WTC11 (cell line): ENCODE measurements at regions not wholly inside any gene's neighbourhood (a gene's known extent, or its start where the extent isn't known, plus 50 kb on each side); places are given as distances from the start of the nearest gene placed in this dataset.

Experiments
- ATAC-seq: fragments of 200-7000 bp; cut with Tn5 transposase; 2 replicates; pipeline ENCODE4 v1.10.0; 2021; ENCODE audit warnings: mild to moderate bottlenecking, moderate library complexity
- CTCF ChIA-PET: fragments of 300-600 bp; sonication (Branson Sonifier 250); formaldehyde crosslinking; loops from one replicate; lab custom pipeline; 2021; ENCODE audit warnings: antibody characterized with exemption; lab: Charles Lee
- POLR2A ChIA-PET: fragments of 350-600 bp; sonication (Branson Sonifier 250); formaldehyde crosslinking; loops from one replicate; lab custom pipeline; 2021; ENCODE audit warnings: antibody characterized with exemption; lab: Charles Lee
- DNase-seq: peaks from one replicate; pipeline ENCODE4 v3.0.0; 2021; ENCODE audit warnings: low spot score
- H3K27ac Mint-ChIP-seq: 2 replicates; pipeline ENCODE4 v1.8.0; 2021; ENCODE audit warnings: mixed read lengths
- H3K27me3 Mint-ChIP-seq: 2 replicates; pipeline ENCODE4 v1.8.0; 2021; ENCODE audit warnings: low read depth, mild to moderate bottlenecking, moderate library complexity, mixed read lengths
- H3K36me3 Mint-ChIP-seq: 2 replicates; pipeline ENCODE4 v1.8.0; 2021; ENCODE audit warnings: mixed read lengths
- H3K4me1 Mint-ChIP-seq: 2 replicates; pipeline ENCODE4 v1.8.0; 2022; ENCODE audit warnings: mixed read lengths
- H3K4me3 Mint-ChIP-seq: 2 replicates; pipeline ENCODE4 v1.8.0; 2021; ENCODE audit warnings: mild to moderate bottlenecking, moderate library complexity, mixed read lengths
- H3K9me3 Mint-ChIP-seq: 2 replicates; pipeline ENCODE4 v1.8.0; 2021; ENCODE audit warnings: mixed read lengths
- AFF4 ChIP-seq: sonication (generic); formaldehyde crosslinking; IDR thresholded peaks from 2 replicates; pipeline ENCODE4 v1.8.1; 2023; ENCODE audit warnings: mild to moderate bottlenecking, missing genetic modification reagents, borderline replicate concordance
- ARID4B ChIP-seq: sonication (generic); formaldehyde crosslinking; IDR thresholded peaks from 2 replicates; pipeline ENCODE4 v1.8.0; 2023; ENCODE audit warnings: missing genetic modification reagents, mild to moderate bottlenecking, borderline replicate concordance
- ATF1 ChIP-seq: sonication (generic); formaldehyde crosslinking; IDR thresholded peaks from 2 replicates; pipeline ENCODE4 v1.8.1; 2023; ENCODE audit warnings: mild to moderate bottlenecking, moderate library complexity, missing genetic modification reagents
- CBFB ChIP-seq: sonication (generic); formaldehyde crosslinking; IDR thresholded peaks from 2 replicates; pipeline ENCODE4 v1.8.1; 2022; ENCODE audit warnings: mild to moderate bottlenecking, low read depth, missing genetic modification reagents
- CTCF ChIP-seq: fragments of 200-600 bp; IDR thresholded peaks from 2 replicates; pipeline ENCODE4 v1.8.0; 2022; ENCODE audit warnings: antibody characterized with exemption
- E2F1 ChIP-seq: sonication (generic); formaldehyde crosslinking; IDR thresholded peaks from 2 replicates; pipeline ENCODE4 v1.8.0; 2022; ENCODE audit warnings: mild to moderate bottlenecking, missing genetic modification reagents
- ETV6 ChIP-seq: sonication (generic); formaldehyde crosslinking; IDR thresholded peaks from 2 replicates; pipeline ENCODE4 v1.8.1; 2022; ENCODE audit warnings: mild to moderate bottlenecking, missing genetic modification reagents
- GRHL2 ChIP-seq: fragments of 250-450 bp; sonication (Bioruptor Pico); IDR thresholded peaks from 2 replicates; pipeline ENCODE4 v1.8.0; 2022; ENCODE audit warnings: mild to moderate bottlenecking, moderate library complexity; ENCODE audit not compliant: insufficient replicate concordance, severe bottlenecking
- IRF1 ChIP-seq: sonication (generic); formaldehyde crosslinking; IDR thresholded peaks from 2 replicates; pipeline ENCODE4 v1.8.0; 2023; ENCODE audit warnings: missing genetic modification reagents
- IRF2 ChIP-seq: sonication (generic); formaldehyde crosslinking; IDR thresholded peaks from 2 replicates; pipeline ENCODE4 v1.8.0; 2022; ENCODE audit warnings: low read depth, missing genetic modification reagents, borderline replicate concordance
- PRDM15 ChIP-seq: sonication (generic); formaldehyde crosslinking; IDR thresholded peaks from 2 replicates; pipeline ENCODE4 v1.8.0; 2022; ENCODE audit warnings: missing genetic modification reagents
- TEAD1 ChIP-seq: sonication (generic); formaldehyde crosslinking; IDR thresholded peaks from 2 replicates; pipeline ENCODE4 v1.8.0; 2022; ENCODE audit warnings: mild to moderate bottlenecking, missing genetic modification reagents
- TEAD4 ChIP-seq: sonication (generic); formaldehyde crosslinking; IDR thresholded peaks from 2 replicates; pipeline ENCODE4 v1.8.0; 2022; ENCODE audit warnings: mild to moderate bottlenecking, missing genetic modification reagents
- USF2 ChIP-seq: sonication (generic); formaldehyde crosslinking; IDR thresholded peaks from 2 replicates; pipeline ENCODE4 v1.8.1; 2023; ENCODE audit warnings: mild to moderate bottlenecking, missing genetic modification reagents, moderate library complexity
- ZNF121 ChIP-seq: sonication (generic); formaldehyde crosslinking; IDR thresholded peaks from 2 replicates; pipeline ENCODE4 v1.8.0; 2023; ENCODE audit warnings: missing genetic modification reagents
- ZNF423 ChIP-seq: fragments of 250-450 bp; sonication (Bioruptor Pico); IDR thresholded peaks from 2 replicates; pipeline ENCODE4 v2.1.2; 2022; ENCODE audit warnings: mild to moderate bottlenecking, moderate library complexity

- ATAC-seq (no peak), DNase-seq (no peak)
- CTCF ChIA-PET, result no interaction called here
- Mint-ChIP-seq H3K4me1 (no peaks in the 10 kb centered on the region), H3K4me3 (no peak overlapping the region)
- TF ChIP-seq CBFB (no peak), IRF1 (no peak), AFF4 (CRISPR knock-in tag) (no peak), E2F1 (no peak), CTCF (no peak), ZNF121 (CRISPR knock-in tag) (no peak), ATF1 (CRISPR knock-in tag) (no peak), IRF2 (CRISPR knock-in tag) (no peak), PRDM15 (CRISPR knock-in tag) (no peak), GRHL2 (CRISPR knock-in tag) (no peak), ETV6 (CRISPR knock-in tag) (no peak), TEAD4 (no peak), ZNF423 (CRISPR knock-in tag) (no peak), ARID4B (CRISPR knock-in tag) (no peak), TEAD1 (no peak), USF2 (CRISPR knock-in tag) (no peak)
- TF ChIP-seq, all 79 proteins: peak for 0
- Mint-ChIP-seq H3K27me3 (peaks cover 4% of the 10 kb centered on the region; the same call in 1 of the 2 replicates), H3K9me3 (peaks cover 8% of the 10 kb centered on the region), H3K36me3 (no peaks in the 10 kb centered on the region), H3K27ac (no peak overlapping the region)
- POLR2A ChIA-PET, result no interaction called here
These were observed 278.1 kb downstream of the CYRIA start for GRCh38 chr2:16387461-16387984.
